T-helper 1 cell treated with Interleukin-12 subunit alpha and Interleukin-12 subunit beta and Interleukin-4 antibody, amounts not matched to agents 30 ng/mL and 1 ng/mL, for 36 hours (primary cell): ENCODE measurements at regions not wholly inside any gene's neighbourhood (a gene's known extent, or its start where the extent isn't known, plus 50 kb on each side); places are given as distances from the start of the nearest gene placed in this dataset.

Experiments used
- intact Hi-C: fragments of 100-400 bp; cut with micrococcal nuclease; formaldehyde crosslinking; loops from one replicate; pipeline ENCODE4 v1.15.1; 2024

DNA sequence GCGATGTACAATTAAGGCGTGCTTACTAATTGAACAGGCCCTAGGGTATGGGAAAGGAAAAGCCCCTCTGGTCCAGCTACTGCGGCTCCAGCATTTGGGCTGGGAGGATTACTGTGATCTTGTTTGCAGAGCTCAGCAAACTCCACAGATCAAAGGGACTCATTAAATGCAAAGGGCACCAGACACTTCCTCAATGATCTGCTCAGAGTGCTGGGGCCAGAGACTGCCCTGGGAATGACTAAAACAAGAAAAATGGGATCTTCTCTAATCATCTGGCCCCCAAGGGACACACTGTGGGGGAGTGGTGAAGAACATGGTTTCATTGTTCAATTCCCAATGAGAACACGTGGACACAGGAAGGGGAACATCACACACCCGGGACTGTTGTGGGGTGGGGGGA, 85.0 kb downstream of the MARCHF4 start:
- intact Hi-C loops: no loop called here

DNA sequence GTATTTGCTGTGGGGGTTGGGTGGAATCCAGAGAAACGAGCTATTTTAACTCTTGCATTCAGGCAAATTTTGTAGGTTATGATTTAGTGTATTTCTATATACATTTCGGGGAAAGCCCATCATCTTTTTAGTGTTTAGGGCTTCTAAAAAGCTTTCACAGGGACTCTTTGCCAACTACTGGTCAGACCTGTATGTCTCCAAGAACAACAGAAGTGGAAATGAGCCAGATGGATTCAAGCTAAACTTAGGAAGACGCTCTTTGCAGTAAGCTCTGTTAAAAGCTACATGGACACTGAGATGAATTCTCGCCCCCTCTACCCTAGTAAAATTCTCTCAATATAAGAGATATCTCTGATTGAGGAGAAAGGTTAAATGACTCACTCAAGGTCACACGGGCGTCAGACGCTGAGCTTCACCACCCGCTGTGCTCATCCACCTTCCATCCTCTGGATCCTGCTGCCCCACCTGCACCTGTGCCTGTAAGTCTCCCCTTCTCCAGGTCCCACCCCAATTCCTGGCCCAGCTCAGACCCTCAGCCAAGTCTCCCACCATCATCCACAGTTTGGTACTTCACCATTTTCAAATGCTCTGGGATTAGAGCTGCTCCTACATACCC, 85.6 kb downstream of the MARCHF4 start:
- intact Hi-C loops: no loop called here

DNA sequence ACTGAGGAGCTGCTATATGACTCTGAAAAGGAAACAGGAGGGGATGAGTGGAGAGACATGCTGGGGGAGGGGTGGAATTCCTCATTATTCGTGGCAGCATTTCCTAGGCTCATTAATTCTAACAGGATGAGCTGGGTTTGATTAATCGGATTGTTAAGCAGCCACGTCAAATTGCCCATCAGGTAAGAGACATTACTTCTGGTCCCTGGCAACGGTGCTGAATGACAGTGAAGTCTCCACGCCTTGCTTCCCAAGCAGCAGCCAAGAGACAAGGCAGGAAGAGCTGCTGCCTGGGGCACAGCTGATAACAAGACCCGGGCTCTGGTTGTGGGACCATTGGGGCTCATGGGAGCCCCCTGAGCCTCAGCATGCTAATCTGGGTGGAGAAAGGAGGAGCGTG, 86.6 kb downstream of the MARCHF4 start:
- intact Hi-C loops: no loop called here

DNA sequence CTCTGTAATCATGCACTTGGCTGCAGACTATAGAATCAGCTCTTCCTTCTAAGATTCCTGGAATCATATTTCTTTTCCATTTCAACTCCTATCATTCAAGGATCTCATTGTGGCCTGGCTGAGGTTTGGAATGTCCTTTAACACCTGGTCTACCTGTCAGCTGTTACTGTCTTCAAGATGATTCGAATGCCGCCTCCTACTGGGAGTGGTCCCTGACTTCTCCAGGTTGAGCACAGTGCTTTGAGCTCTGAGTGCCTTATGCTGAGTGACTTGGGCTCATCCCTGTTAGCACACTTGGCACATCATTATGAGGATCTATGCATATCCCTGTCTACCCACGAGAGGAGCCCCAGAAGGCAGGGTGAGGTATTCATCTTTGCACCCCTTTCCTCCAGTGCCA, 87.6 kb downstream of the MARCHF4 start:
- intact Hi-C loops: no loop called here

DNA sequence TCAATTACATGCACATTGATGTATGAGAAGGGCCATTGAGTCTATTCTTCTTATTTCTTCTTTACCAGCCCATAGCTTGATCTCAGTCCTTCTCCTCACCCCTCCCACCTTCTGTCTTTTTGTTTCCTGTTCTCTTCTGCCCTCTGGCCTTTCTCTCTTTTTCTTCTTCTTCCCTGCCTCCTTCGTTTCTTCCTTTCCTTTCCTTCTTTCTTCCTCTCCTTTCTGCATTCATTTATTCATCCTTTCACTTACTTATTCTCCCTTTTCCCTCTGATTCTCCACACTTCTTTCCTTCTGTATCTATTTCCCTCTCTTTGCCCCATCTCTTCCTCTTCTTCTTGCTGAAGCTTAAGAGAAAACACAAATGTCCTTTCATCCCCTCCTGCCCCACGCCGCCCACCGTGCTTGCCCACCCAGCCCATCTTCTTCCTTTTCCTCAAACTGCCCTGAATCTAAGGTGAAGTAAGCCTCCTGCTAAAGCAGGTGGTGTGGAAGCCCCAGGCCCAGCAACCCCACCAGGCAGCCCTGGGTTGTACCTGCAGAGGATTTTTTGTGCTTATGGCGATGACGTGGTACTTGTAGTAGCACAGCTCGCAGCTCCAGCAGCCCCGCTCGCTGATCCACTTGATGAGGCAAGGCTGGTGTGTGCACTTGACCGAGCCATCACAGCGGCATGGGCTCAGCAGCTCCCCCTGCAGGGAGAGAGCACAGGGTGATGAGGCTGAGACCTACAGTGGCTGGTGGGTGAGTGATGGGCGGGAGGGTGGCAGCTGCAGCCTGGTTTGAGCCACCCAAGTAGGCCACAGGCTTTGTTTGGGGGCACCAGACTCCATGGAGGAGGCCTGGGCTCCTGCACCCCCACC, 89.0 kb downstream of the MARCHF4 start:
- intact Hi-C loops: loop anchor here (1.0 kb wide), 1 partner anchor 173 kb away; no protein-coding TSS in a partner anchor

DNA sequence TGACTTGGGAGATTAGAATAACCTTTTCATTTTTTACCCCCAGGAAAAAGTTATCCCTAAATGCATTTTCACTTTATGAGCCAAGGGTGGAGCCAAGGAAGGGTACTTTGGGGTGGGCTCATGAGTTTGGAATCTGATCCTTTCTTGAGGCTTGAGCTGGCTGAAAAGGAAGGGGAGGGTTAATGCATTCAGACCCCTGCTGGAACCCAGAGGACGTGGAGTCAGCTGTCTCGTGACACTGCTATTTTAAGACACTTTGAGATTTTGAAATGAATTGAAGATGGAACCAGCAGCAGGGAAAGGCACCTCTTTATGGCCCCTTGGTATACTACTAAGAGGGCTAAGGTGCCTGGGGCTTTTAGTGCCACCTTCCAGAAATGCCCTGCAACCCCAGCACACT, 90.4 kb downstream of the MARCHF4 start:
- intact Hi-C loops: no loop called here

DNA sequence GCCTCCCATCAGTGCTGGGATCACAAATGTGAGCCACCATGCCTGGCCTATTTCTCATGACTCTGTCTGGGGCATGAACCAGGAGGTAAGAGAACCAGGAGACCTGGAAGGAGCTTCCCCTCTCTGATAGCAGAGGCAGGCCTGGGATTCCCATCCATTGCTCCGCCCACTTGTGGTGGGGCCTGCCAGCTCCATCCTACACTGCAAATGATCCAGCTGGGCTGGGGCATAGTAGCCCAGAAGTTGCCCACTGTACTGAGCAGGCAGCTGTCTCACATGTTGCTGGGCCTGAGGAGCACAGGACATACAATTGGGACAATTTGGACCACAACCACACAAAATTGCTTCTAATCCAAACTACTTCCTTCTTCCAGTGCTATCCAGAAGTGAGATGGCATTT, 91.0 kb downstream of the MARCHF4 start:
- intact Hi-C loops: no loop called here

DNA sequence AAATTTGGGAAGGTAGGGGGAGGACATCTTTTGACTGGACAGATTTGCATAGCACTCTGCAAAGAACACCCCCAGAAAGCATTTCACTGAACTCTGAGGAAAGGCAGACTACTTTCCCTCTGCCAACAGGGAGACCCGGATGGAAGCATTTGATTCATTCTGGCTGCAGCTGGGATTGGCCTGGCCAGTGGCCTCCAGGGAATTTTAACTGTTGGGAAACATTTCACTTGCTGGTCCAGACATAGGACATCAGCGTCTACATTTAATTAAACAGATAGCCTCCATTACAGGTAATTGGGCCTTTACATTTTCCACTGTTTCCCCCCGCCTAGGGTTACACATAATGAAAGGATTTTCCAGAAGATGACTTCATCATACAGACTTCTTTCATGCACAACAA, 92.8 kb downstream of the MARCHF4 start:
- intact Hi-C loops: no loop called here

DNA sequence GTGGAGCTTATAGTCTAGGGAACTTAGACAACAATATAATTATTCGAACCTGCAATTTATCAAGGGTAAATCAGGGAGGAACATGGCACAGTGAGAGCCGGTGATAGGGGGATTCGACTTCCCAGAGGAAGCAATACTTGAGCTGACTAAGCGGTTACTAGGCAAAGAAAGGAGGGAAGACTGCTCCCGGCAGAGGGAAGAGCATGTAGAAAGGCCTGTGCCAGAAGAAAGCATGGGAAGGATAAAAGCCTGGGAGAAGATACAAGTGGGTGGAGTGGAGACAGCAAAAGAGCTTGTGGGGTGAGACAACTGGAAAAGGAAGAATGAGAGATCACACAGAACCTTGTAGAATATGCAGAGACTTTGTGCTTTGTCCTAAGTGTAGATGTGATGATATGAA, 93.3 kb downstream of the MARCHF4 start:
- intact Hi-C loops: no loop called here

DNA sequence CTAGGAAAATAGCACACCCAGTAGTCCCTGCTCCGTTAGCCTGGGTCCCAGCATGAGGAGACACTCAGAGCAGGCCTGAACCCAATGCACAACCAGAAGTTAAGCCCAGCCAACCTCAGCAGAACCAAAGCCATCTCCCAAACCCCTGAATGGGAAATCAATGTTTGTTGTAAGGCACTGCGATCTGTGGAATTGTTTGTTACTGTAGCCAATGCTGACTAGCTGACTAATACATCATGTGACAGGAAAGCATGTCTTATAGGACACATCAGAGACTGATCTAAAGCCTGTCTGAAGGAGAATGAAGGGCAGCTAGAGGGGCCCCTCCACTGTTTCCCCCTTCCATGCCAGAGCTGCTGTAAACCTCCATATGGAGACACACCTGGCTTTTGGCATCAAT, 96.4 kb downstream of the MARCHF4 start:
- intact Hi-C loops: no loop called here

DNA sequence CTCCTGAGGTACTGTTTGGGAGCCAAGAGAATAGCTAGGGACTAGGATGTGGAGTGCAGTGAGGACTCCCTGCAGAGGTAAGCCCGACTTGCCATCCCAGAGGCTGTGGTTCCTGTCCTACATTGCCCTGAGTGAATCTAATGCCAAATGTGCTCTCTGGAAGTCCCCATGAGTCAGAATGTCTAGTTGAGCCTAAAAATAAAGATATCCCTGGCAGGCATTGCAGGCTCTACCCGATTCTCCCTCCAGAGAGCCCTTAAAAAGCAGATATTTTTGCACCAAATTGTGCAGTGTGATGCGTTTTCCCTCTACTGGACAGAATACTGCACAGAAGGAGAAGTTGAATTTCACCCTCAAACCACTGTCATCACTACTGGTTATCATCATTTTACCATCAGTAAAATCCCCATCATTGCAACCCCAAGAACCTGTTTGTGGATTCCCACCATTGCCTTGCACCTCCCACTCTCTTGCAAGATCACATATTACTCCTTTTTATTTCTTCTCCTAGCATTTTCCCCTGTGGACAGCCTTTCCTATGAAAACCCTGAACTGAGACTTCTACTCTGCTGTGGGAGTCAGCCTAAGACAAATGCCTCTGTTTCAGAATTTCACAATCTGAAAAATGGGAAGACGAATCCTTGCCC, 98.0 kb downstream of the MARCHF4 start:
- intact Hi-C loops: no loop called here

DNA sequence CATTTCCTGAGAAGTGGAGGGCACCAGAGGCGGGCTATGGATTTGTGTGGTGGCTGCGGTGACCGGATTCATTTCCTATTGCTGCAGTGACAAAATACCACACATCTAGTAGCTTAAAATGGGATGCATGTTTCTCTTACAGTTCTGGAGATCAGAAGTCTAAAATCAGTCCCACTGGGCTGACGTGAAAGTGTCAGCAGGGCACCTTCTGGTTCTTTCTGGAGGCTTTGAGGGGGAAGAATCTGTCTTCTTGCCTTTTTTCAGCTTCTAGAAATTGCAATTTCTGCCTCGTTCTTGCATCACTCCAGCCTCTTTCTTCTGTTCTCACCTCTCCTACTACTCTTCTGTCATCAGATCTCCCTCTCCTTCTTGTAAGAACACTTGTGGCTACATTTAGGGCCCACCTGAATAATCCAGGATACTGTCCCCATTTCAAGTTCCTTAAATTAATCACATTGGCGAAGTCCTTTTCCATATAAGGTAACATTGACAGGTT, 111.2 kb downstream of the MARCHF4 start:
- intact Hi-C loops: no loop called here

DNA sequence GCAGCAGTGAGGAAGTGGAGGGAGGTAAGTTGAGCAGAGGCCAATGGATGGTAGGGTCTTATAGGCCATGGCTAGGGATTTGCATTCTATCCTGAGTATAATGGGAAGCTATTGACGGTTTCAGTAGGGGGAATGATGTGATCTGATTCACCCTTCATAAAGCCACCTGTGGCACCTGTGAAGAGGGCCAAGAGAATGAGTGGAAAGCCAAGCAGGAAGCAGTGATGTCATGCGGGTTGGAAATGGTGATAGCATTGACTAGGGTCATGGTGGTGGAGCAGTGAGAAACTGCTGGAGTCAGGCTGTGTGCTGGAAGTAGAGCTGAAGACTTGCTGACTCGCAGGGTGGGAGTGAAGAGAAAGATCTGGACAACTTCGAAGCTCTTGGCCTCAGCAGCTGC, 111.7 kb downstream of the MARCHF4 start:
- intact Hi-C loops: no loop called here

DNA sequence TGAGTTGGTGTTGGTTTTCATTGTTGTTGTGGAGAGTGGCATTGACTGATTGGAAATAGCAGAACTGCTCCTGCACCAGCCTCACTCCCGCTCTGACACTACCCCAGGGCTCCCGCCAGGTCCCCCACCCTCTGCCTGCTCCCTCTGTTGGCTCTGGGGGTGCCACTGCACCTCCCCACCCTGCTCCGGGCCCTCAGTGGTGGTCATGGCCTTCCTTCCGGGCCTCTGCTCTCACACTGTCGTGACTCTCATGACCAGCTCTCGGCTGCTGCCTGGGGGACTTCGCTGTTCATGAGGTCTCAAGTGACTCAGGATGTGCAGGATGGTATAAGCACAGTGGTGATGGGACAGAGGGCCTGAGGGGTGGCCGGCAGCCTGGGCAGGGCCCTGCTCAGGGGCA, 113.2 kb downstream of the MARCHF4 start:
- intact Hi-C loops: no loop called here

DNA sequence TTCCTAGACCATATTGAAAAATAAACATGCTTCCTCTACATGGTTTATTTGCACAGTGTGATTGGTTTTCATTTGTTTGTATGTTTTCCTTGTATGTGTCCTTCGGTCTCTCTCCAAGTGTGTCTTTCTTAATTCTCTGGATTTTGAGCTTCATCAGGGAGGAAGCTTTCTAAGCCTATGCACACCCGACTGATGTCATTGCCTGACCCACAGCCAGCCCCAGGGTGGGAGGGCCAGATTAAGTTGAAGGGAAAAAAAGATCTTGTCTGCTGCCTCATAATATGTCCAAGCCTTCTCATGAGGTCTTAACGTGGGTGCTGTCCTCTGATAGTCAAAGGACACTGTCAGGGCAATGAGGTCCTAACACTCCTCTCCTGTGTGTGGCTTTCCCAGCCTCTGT, 115.2 kb downstream of the MARCHF4 start:
- intact Hi-C loops: no loop called here
